ENCODE measurements at regions not wholly inside any gene's neighbourhood (a gene's known extent, or its start where the extent isn't known, plus 50 kb on each side); places are given as distances from the start of the nearest gene placed in this dataset.

GRCh38 chr1:5493851-5494311, 498.3 kb downstream of the NPHP4 start:
- no peaks in the 10 kb centered on the region for H3K36me3 ChIP-seq (ENCODE audit: insufficient read depth, low read depth, low read length)
- 0 out of 2 replicates have a peak, but pooled peaks cover 4% of the 10 kb centered on the region for H3K9me3 ChIP-seq (ENCODE audit: insufficient read depth, low read depth, low read length)
- H3K27ac ChIP-seq (ENCODE audit: low read length): no peak overlapping the region
- no peaks in the 10 kb centered on the region for H3K27me3 ChIP-seq (ENCODE audit: insufficient read depth, low read length)
- no peak overlapping the region for H3K4me3 ChIP-seq (ENCODE audit: low read length)
- H3K9ac ChIP-seq (ENCODE audit: low read depth, low read length): no peak overlapping the region
- H3K4me1 ChIP-seq (ENCODE audit: insufficient read depth, low read length): no peaks in the 10 kb centered on the region

- H3K36me3 ChIP-seq (ENCODE audit: insufficient read depth, low read depth, low read length): no peaks in the 10 kb centered on the region
- no peak overlapping the region for H3K9ac ChIP-seq (ENCODE audit: low read depth, low read length)
- H3K27me3 ChIP-seq (ENCODE audit: insufficient read depth, low read length): no peaks in the 10 kb centered on the region
- H3K4me1 ChIP-seq (ENCODE audit: insufficient read depth, low read length): no peaks in the 10 kb centered on the region
- H3K4me3 ChIP-seq (ENCODE audit: low read length): no peak overlapping the region
- 0 out of 2 replicates have a peak, but pooled peaks cover 4% of the 10 kb centered on the region for H3K9me3 ChIP-seq (ENCODE audit: insufficient read depth, low read depth, low read length)
- no peak overlapping the region for H3K27ac ChIP-seq (ENCODE audit: low read length)
Measured at GRCh38 chr1:5493275-5493674, 498.9 kb downstream of the NPHP4 start.

GRCh38 chr1:5492846-5493245, 499.4 kb downstream of the NPHP4 start:
- Histone ChIP-seq H3K4me3 (ENCODE audit: low read length) (no peak overlapping the region), H3K36me3 (ENCODE audit: insufficient read depth, low read depth, low read length) (no peaks in the 10 kb centered on the region), H3K4me1 (ENCODE audit: insufficient read depth, low read length) (no peaks in the 10 kb centered on the region), H3K9me3 (ENCODE audit: insufficient read depth, low read depth, low read length) (0 out of 2 replicates have a peak, but pooled peaks cover 4% of the 10 kb centered on the region), H3K27ac (ENCODE audit: low read length) (no peak overlapping the region), H3K27me3 (ENCODE audit: insufficient read depth, low read length) (no peaks in the 10 kb centered on the region; the same call in 1 of the 2 replicates), H3K9ac (ENCODE audit: low read depth, low read length) (no peak overlapping the region)

- no peak overlapping the region for H3K9ac ChIP-seq (ENCODE audit: low read depth, low read length)
- no peak overlapping the region for H3K27ac ChIP-seq (ENCODE audit: low read length)
- H3K27me3 ChIP-seq (ENCODE audit: insufficient read depth, low read length): no peaks in the 10 kb centered on the region; the same call in 1 of the 2 replicates
- no peaks in the 10 kb centered on the region for H3K36me3 ChIP-seq (ENCODE audit: insufficient read depth, low read depth, low read length)
- no peaks in the 10 kb centered on the region for H3K4me1 ChIP-seq (ENCODE audit: insufficient read depth, low read length)
- H3K4me3 ChIP-seq (ENCODE audit: low read length): no peak overlapping the region
- no peaks in the 10 kb centered on the region for H3K9me3 ChIP-seq (ENCODE audit: insufficient read depth, low read depth, low read length)
Measured at GRCh38 chr1:5491207-5491904, 500.9 kb downstream of the NPHP4 start.

- H3K27ac ChIP-seq (ENCODE audit: low read length): no peak overlapping the region
- no peaks in the 10 kb centered on the region for H3K36me3 ChIP-seq (ENCODE audit: insufficient read depth, low read depth, low read length)
- no peaks in the 10 kb centered on the region; the same call in 1 of the 2 replicates for H3K27me3 ChIP-seq (ENCODE audit: insufficient read depth, low read length)
- H3K4me1 ChIP-seq (ENCODE audit: insufficient read depth, low read length): no peaks in the 10 kb centered on the region
- H3K9me3 ChIP-seq (ENCODE audit: insufficient read depth, low read depth, low read length): no peaks in the 10 kb centered on the region
- no peak overlapping the region for H3K4me3 ChIP-seq (ENCODE audit: low read length)
- H3K9ac ChIP-seq (ENCODE audit: low read depth, low read length): no peak overlapping the region
Measured at GRCh38 chr1:5490635-5491034, 501.6 kb downstream of the NPHP4 start.

- H3K9ac ChIP-seq (ENCODE audit: low read depth, low read length): no peak overlapping the region
- H3K27me3 ChIP-seq (ENCODE audit: insufficient read depth, low read length): no peaks in the 10 kb centered on the region; the same call in 1 of the 2 replicates
- H3K27ac ChIP-seq (ENCODE audit: low read length): no peak overlapping the region
- H3K9me3 ChIP-seq (ENCODE audit: insufficient read depth, low read depth, low read length): no peaks in the 10 kb centered on the region
- H3K4me3 ChIP-seq (ENCODE audit: low read length): no peak overlapping the region
- no peaks in the 10 kb centered on the region for H3K36me3 ChIP-seq (ENCODE audit: insufficient read depth, low read depth, low read length)
- H3K4me1 ChIP-seq (ENCODE audit: insufficient read depth, low read length): no peaks in the 10 kb centered on the region
Measured at GRCh38 chr1:5488448-5488847, 503.8 kb downstream of the NPHP4 start.

GRCh38 chr1:5485968-5486696, 506.1 kb downstream of the NPHP4 start:
- Histone ChIP-seq H3K36me3 (ENCODE audit: insufficient read depth, low read depth, low read length) (no peaks in the 10 kb centered on the region), H3K9ac (ENCODE audit: low read depth, low read length) (no peak overlapping the region), H3K27ac (ENCODE audit: low read length) (no peak overlapping the region), H3K4me3 (ENCODE audit: low read length) (no peak overlapping the region), H3K9me3 (ENCODE audit: insufficient read depth, low read depth, low read length) (no peaks in the 10 kb centered on the region), H3K27me3 (ENCODE audit: insufficient read depth, low read length) (peaks cover 7% of the 10 kb centered on the region), H3K4me1 (ENCODE audit: insufficient read depth, low read length) (no peaks in the 10 kb centered on the region)

GRCh38 chr1:5485436-5485835, 506.8 kb downstream of the NPHP4 start:
- Histone ChIP-seq H3K36me3 (ENCODE audit: insufficient read depth, low read depth, low read length) (no peaks in the 10 kb centered on the region), H3K4me1 (ENCODE audit: insufficient read depth, low read length) (no peaks in the 10 kb centered on the region), H3K27me3 (ENCODE audit: insufficient read depth, low read length) (peaks cover 8% of the 10 kb centered on the region), H3K4me3 (ENCODE audit: low read length) (no peak overlapping the region), H3K9me3 (ENCODE audit: insufficient read depth, low read depth, low read length) (no peaks in the 10 kb centered on the region), H3K9ac (ENCODE audit: low read depth, low read length) (no peak overlapping the region), H3K27ac (ENCODE audit: low read length) (no peak overlapping the region)

GRCh38 chr1:5484451-5485165, 507.6 kb downstream of the NPHP4 start:
- Histone ChIP-seq H3K36me3 (ENCODE audit: insufficient read depth, low read depth, low read length) (no peaks in the 10 kb centered on the region), H3K27ac (ENCODE audit: low read length) (no peak overlapping the region), H3K4me3 (ENCODE audit: low read length) (no peak overlapping the region), H3K4me1 (ENCODE audit: insufficient read depth, low read length) (no peaks in the 10 kb centered on the region), H3K9ac (ENCODE audit: low read depth, low read length) (no peak overlapping the region), H3K9me3 (ENCODE audit: insufficient read depth, low read depth, low read length) (no peaks in the 10 kb centered on the region), H3K27me3 (ENCODE audit: insufficient read depth, low read length) (peaks cover 8% of the 10 kb centered on the region)

GRCh38 chr1:5481889-5482288, 510.3 kb downstream of the NPHP4 start:
- Histone ChIP-seq H3K36me3 (ENCODE audit: insufficient read depth, low read depth, low read length) (no peaks in the 10 kb centered on the region), H3K9ac (ENCODE audit: low read depth, low read length) (no peak overlapping the region), H3K27me3 (ENCODE audit: insufficient read depth, low read length) (peaks cover 8% of the 10 kb centered on the region), H3K9me3 (ENCODE audit: insufficient read depth, low read depth, low read length) (no peaks in the 10 kb centered on the region), H3K27ac (ENCODE audit: low read length) (no peak overlapping the region), H3K4me1 (ENCODE audit: insufficient read depth, low read length) (no peaks in the 10 kb centered on the region), H3K4me3 (ENCODE audit: low read length) (no peak overlapping the region)

- Histone ChIP-seq H3K9me3 (ENCODE audit: insufficient read depth, low read depth, low read length) (no peaks in the 10 kb centered on the region), H3K27me3 (ENCODE audit: insufficient read depth, low read length) (peaks cover 8% of the 10 kb centered on the region), H3K36me3 (ENCODE audit: insufficient read depth, low read depth, low read length) (no peaks in the 10 kb centered on the region), H3K4me3 (ENCODE audit: low read length) (no peak overlapping the region), H3K27ac (ENCODE audit: low read length) (no peak overlapping the region), H3K4me1 (ENCODE audit: insufficient read depth, low read length) (peaks cover 6% of the 10 kb centered on the region; the same call in 1 of the 2 replicates), H3K9ac (ENCODE audit: low read depth, low read length) (no peak overlapping the region)
Measured at GRCh38 chr1:5480906-5481305, 511.3 kb downstream of the NPHP4 start.

Data from iPS-20b (cell line).